WTC11 (cell line): ENCODE measurements at regions not wholly inside any gene's neighbourhood (a gene's known extent, or its start where the extent isn't known, plus 50 kb on each side); places are given as distances from the start of the nearest gene placed in this dataset.

ENCODE experiments used
- ATAC-seq: fragments of 200-7000 bp; cut with Tn5 transposase; 2 replicates; pipeline ENCODE4 v1.10.0; 2021; ENCODE audit warnings: mild to moderate bottlenecking, moderate library complexity
- CTCF ChIA-PET: fragments of 300-600 bp; sonication (Branson Sonifier 250); formaldehyde crosslinking; loops from one replicate; lab custom pipeline; 2021; ENCODE audit warnings: antibody characterized with exemption; lab: Charles Lee
- POLR2A ChIA-PET: fragments of 350-600 bp; sonication (Branson Sonifier 250); formaldehyde crosslinking; loops from one replicate; lab custom pipeline; 2021; ENCODE audit warnings: antibody characterized with exemption; lab: Charles Lee
- DNase-seq: peaks from one replicate; pipeline ENCODE4 v3.0.0; 2021; ENCODE audit warnings: low spot score
- H3K27ac Mint-ChIP-seq: 2 replicates; pipeline ENCODE4 v1.8.0; 2021; ENCODE audit warnings: mixed read lengths
- H3K27me3 Mint-ChIP-seq: 2 replicates; pipeline ENCODE4 v1.8.0; 2021; ENCODE audit warnings: low read depth, mild to moderate bottlenecking, moderate library complexity, mixed read lengths
- H3K36me3 Mint-ChIP-seq: 2 replicates; pipeline ENCODE4 v1.8.0; 2021; ENCODE audit warnings: mixed read lengths
- H3K4me1 Mint-ChIP-seq: 2 replicates; pipeline ENCODE4 v1.8.0; 2022; ENCODE audit warnings: mixed read lengths
- H3K4me3 Mint-ChIP-seq: 2 replicates; pipeline ENCODE4 v1.8.0; 2021; ENCODE audit warnings: mild to moderate bottlenecking, moderate library complexity, mixed read lengths
- H3K9me3 Mint-ChIP-seq: 2 replicates; pipeline ENCODE4 v1.8.0; 2021; ENCODE audit warnings: mixed read lengths
- ARID4B ChIP-seq: sonication (generic); formaldehyde crosslinking; IDR thresholded peaks from 2 replicates; pipeline ENCODE4 v1.8.0; 2023; ENCODE audit warnings: missing genetic modification reagents, mild to moderate bottlenecking, borderline replicate concordance
- CTCF ChIP-seq: fragments of 200-600 bp; IDR thresholded peaks from 2 replicates; pipeline ENCODE4 v1.8.0; 2022; ENCODE audit warnings: antibody characterized with exemption
- E2F4 ChIP-seq: sonication (generic); formaldehyde crosslinking; IDR thresholded peaks from 2 replicates; pipeline ENCODE4 v1.8.1; 2022; ENCODE audit warnings: low read depth, mild to moderate bottlenecking, moderate library complexity, missing genetic modification reagents, borderline replicate concordance
- ELF4 ChIP-seq: sonication (generic); formaldehyde crosslinking; IDR thresholded peaks from 2 replicates; pipeline ENCODE4 v1.8.1; 2022; ENCODE audit warnings: low read depth, mild to moderate bottlenecking, moderate library complexity, missing genetic modification reagents
- ETV6 ChIP-seq: sonication (generic); formaldehyde crosslinking; IDR thresholded peaks from 2 replicates; pipeline ENCODE4 v1.8.1; 2022; ENCODE audit warnings: mild to moderate bottlenecking, missing genetic modification reagents
- GTF2I ChIP-seq: fragments of 250-450 bp; sonication (Bioruptor Pico); conservative IDR thresholded peaks from 2 replicates; pipeline ENCODE4 v1.4.0; 2021; ENCODE audit warnings: mild to moderate bottlenecking
- NR2C2 ChIP-seq: sonication (generic); formaldehyde crosslinking; IDR thresholded peaks from 2 replicates; pipeline ENCODE4 v1.8.0; 2022; ENCODE audit warnings: mild to moderate bottlenecking, missing genetic modification reagents
- PRDM15 ChIP-seq: sonication (generic); formaldehyde crosslinking; IDR thresholded peaks from 2 replicates; pipeline ENCODE4 v1.8.0; 2022; ENCODE audit warnings: missing genetic modification reagents
- PRRX2 ChIP-seq: fragments of 250-450 bp; sonication (Bioruptor Pico); IDR thresholded peaks from 2 replicates; pipeline ENCODE4 v1.8.0; 2021; ENCODE audit warnings: mild to moderate bottlenecking
- RELA ChIP-seq: sonication (generic); formaldehyde crosslinking; IDR thresholded peaks from 2 replicates; pipeline ENCODE4 v1.8.1; 2022; ENCODE audit warnings: missing genetic modification reagents, mild to moderate bottlenecking, borderline replicate concordance
- TCF7 ChIP-seq: sonication (generic); formaldehyde crosslinking; IDR thresholded peaks from 2 replicates; pipeline ENCODE4 v1.8.0; 2022; ENCODE audit warnings: mild to moderate bottlenecking, low read depth, missing genetic modification reagents, moderate library complexity
- ZBTB43 ChIP-seq: sonication (generic); formaldehyde crosslinking; IDR thresholded peaks from 2 replicates; pipeline ENCODE4 v1.8.1; 2023; ENCODE audit warnings: mild to moderate bottlenecking, missing genetic modification reagents
- ZMAT4 ChIP-seq: fragments of 250-450 bp; sonication (Bioruptor Pico); IDR thresholded peaks from 2 replicates; pipeline ENCODE4 v1.9.0; 2021; ENCODE audit warnings: mild to moderate bottlenecking
- ZNF281 ChIP-seq: sonication (generic); formaldehyde crosslinking; IDR thresholded peaks from 2 replicates; pipeline ENCODE4 v1.8.0; 2023; ENCODE audit warnings: mild to moderate bottlenecking, missing genetic modification reagents
- ZNF396 ChIP-seq: fragments of 250-450 bp; sonication (Bioruptor Pico); IDR thresholded peaks from 2 replicates; pipeline ENCODE4 v1.8.0; 2021; ENCODE audit warnings: mild to moderate bottlenecking, moderate library complexity, borderline replicate concordance

- CTCF ChIA-PET: no interaction called here
- Mint-ChIP-seq H3K27ac (no peak overlapping the region), H3K9me3 (no peaks in the 10 kb centered on the region), H3K27me3 (no peaks in the 10 kb centered on the region), H3K4me3 (no peak overlapping the region), H3K4me1 (peaks cover 3% of the 10 kb centered on the region; the same call in 1 of the 2 replicates), H3K36me3 (no peaks in the 10 kb centered on the region)
- POLR2A ChIA-PET: no interaction called here
- no peak for ATAC-seq
- no peak for DNase-seq
- TF ChIP-seq ELF4 (CRISPR knock-in tag) (no peak), ZNF396 (CRISPR knock-in tag) (no peak), NR2C2 (no peak), ARID4B (CRISPR knock-in tag) (no peak), E2F4 (CRISPR knock-in tag) (no peak), GTF2I (CRISPR knock-in tag) (no peak), ETV6 (CRISPR knock-in tag) (no peak), TCF7 (CRISPR knock-in tag) (no peak), ZMAT4 (CRISPR knock-in tag) (no peak), ZNF281 (CRISPR knock-in tag) (no peak), RELA (no peak), CTCF (no peak)
These were observed 79.4 kb upstream of the OGFRL1 start for GRCh38 chr6:71209206-71209605.

GRCh38 chr6:71209626-71210025, 79.0 kb upstream of the OGFRL1 start:
- Mint-ChIP-seq H3K27ac (no peak overlapping the region), H3K36me3 (no peaks in the 10 kb centered on the region), H3K27me3 (no peaks in the 10 kb centered on the region), H3K4me1 (peaks cover 3% of the 10 kb centered on the region; the same call in 1 of the 2 replicates), H3K9me3 (no peaks in the 10 kb centered on the region), H3K4me3 (no peak overlapping the region)
- no peak for DNase-seq
- ATAC-seq: no peak
- ChIA-PET POLR2A (no interaction called here), CTCF (no interaction called here)
- TF ChIP-seq ZNF281 (CRISPR knock-in tag) (no peak), PRRX2 (CRISPR knock-in tag) (no peak), PRDM15 (CRISPR knock-in tag) (no peak), ZBTB43 (CRISPR knock-in tag) (no peak)
